ENCODE measurements at regions not wholly inside any gene's neighbourhood (a gene's known extent, or its start where the extent isn't known, plus 50 kb on each side); places are given as distances from the start of the nearest gene placed in this dataset.

- DNase-seq (ENCODE audit: low spot score) = no peak
- intact Hi-C loops (cut with DNase I) = loop anchor here (2.0 to 10.0 kb wide), 3 partner anchors 117 to 295 kb away; no protein-coding TSS in a partner anchor
- no peaks in the 10 kb centered on the region for H3K36me3 ChIP-seq
- no peaks in the 10 kb centered on the region for H3K4me1 ChIP-seq (replicated peaks)
- no peaks in the 10 kb centered on the region for H3K9me3 ChIP-seq
- no peaks in the 10 kb centered on the region for H3K27me3 ChIP-seq (replicated peaks; ENCODE audit: insufficient read depth)
- no peak overlapping the region for H3K27ac ChIP-seq
- no peak overlapping the region for H3K4me3 ChIP-seq
- WGBS = 54% methylated on average over 14 of the region's 14 CpGs
- TF ChIP-seq POLR2A (IDR thresholded peaks at IDR 0.05) = no peak
- no peak for TF ChIP-seq POLR2AphosphoS5 (IDR thresholded peaks at IDR 0.05)
- TF ChIP-seq CTCF (IDR thresholded peaks at IDR 0.05) = no peak
These were observed 116.1 kb upstream of the MYOCD start for GRCh38 chr17:12549499-12550041.

DNA sequence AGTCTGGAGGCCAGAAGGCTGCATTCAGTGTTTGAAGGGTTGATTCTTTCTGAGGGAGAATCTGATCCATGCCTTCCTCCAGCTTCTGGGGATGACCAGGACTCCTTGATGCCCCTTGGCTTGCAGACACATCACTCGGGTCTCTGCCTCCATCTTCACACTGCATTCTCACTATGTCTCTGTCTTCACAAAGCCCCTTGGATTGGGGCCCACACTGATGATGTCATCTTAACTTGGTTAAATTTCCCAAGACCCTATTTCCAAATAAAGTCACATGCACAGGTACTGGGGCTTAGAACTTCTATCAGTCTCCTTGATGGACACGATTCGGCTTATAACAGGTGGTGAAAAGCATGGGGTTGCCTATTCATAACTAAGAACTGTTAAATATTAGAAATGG, 112.1 kb upstream of the MYOCD start:
- 82% methylated on average over 3 of the region's 3 CpGs for WGBS
- Histone ChIP-seq H3K4me3 (no peak overlapping the region), H3K27ac (no peak overlapping the region), H3K9me3 (no peaks in the 10 kb centered on the region), H3K36me3 (no peaks in the 10 kb centered on the region), H3K4me1 (replicated peaks) (no peaks in the 10 kb centered on the region), H3K27me3 (replicated peaks; ENCODE audit: insufficient read depth) (no peaks in the 10 kb centered on the region)
- no peak for DNase-seq (ENCODE audit: low spot score)
- intact Hi-C loops (cut with DNase I) = loop anchor here (10.0 kb wide), 1 partner anchor 191 kb away; no protein-coding TSS in a partner anchor
- TF ChIP-seq POLR2A (IDR thresholded peaks at IDR 0.05) (no peak), CTCF (IDR thresholded peaks at IDR 0.05) (no peak), POLR2AphosphoS5 (IDR thresholded peaks at IDR 0.05) (no peak)

DNA sequence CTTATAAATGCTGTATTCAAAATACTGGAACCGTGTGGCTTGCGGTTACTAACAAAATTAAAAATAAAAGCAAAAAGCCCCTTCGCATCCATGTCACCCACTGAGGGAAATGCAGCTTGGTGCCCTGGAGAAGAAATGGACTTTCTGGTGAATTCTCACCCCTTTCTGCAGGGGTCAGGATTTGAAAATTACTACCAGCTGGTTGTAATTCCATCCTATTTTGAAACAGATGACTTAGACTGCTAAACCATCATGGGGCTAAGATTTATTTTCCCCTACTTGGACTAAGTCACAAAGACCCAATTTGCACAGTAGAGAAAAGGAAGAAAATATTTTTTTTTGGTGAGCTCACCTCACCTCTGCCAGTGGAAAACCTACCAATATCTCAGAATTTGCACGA, 111.4 kb upstream of the MYOCD start:
- Histone ChIP-seq H3K27me3 (replicated peaks; ENCODE audit: insufficient read depth) (no peaks in the 10 kb centered on the region), H3K27ac (no peak overlapping the region), H3K4me3 (no peak overlapping the region), H3K9me3 (no peaks in the 10 kb centered on the region), H3K36me3 (no peaks in the 10 kb centered on the region), H3K4me1 (replicated peaks) (no peaks in the 10 kb centered on the region)
- DNase-seq (ENCODE audit: low spot score) = no peak
- WGBS = 72% methylated on average over 4 of the region's 4 CpGs
- no peak for TF ChIP-seq CTCF (IDR thresholded peaks at IDR 0.05)
- no peak for TF ChIP-seq POLR2AphosphoS5 (IDR thresholded peaks at IDR 0.05)
- no peak for TF ChIP-seq POLR2A (IDR thresholded peaks at IDR 0.05)
- intact Hi-C loops (cut with DNase I) = loop anchor here (10.0 kb wide), 1 partner anchor 191 kb away; no protein-coding TSS in a partner anchor

DNA sequence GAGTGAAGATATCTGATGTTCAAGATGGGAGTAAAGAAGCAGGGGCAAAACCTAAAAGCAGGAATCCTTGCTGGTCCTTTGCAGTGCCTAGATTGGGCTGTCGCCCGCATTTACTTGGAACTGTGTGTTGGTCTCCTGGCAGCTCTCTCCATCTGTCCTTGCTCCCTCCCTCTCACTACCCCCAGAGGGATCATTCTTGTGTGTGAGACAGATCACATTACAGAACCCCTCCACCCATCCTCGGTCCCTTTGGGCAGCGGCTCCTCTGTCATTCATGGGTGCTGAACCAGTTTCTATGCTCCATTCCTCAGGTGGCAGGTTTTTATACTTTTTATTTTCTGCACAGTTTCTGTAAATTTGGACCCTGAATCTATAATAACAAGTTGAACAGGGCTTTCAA, 99.4 kb upstream of the MYOCD start:
- H3K4me3 ChIP-seq = no peak overlapping the region
- intact Hi-C loops (cut with DNase I) = no loop called here
- H3K4me1 ChIP-seq (replicated peaks) = no peaks in the 10 kb centered on the region
- WGBS = 18% methylated on average over 4 of the region's 4 CpGs
- no peaks in the 10 kb centered on the region for H3K36me3 ChIP-seq
- no peaks in the 10 kb centered on the region for H3K9me3 ChIP-seq
- no peak overlapping the region for H3K27ac ChIP-seq
- peaks cover 5% of the 10 kb centered on the region for H3K27me3 ChIP-seq (replicated peaks; ENCODE audit: insufficient read depth)
- no peak for TF ChIP-seq POLR2A (IDR thresholded peaks at IDR 0.05)
- TF ChIP-seq CTCF (IDR thresholded peaks at IDR 0.05) = no peak
- TF ChIP-seq POLR2AphosphoS5 (IDR thresholded peaks at IDR 0.05) = no peak
- no peak for DNase-seq (ENCODE audit: low spot score)

Data from prostate gland (tissue), 2 donors.